ENCODE measurements at regions not wholly inside any gene's neighbourhood (a gene's known extent, or its start where the extent isn't known, plus 50 kb on each side); places are given as distances from the start of the nearest gene placed in this dataset.

- peaks cover 25% of the 10 kb centered on the region for H3K4me1 Mint-ChIP-seq
- H3K4me3 Mint-ChIP-seq, result no peak overlapping the region
- no peak for DNase-seq (ENCODE audit: low spot score)
- no peak overlapping the region for H3K27ac Mint-ChIP-seq
- H3K36me3 Mint-ChIP-seq, result no peaks in the 10 kb centered on the region; the same call in none of the 2 replicates
- H3K9me3 Mint-ChIP-seq, result peaks cover 17% of the 10 kb centered on the region; the same call in 1 of the 2 replicates
- H3K27me3 Mint-ChIP-seq (ENCODE audit: low read depth), result no peaks in the 10 kb centered on the region
- CTCF ChIA-PET, result interaction anchor here (1.0 kb wide), 1 partner anchor 425 kb away, joined by 3 read pairs; no protein-coding TSS in a partner anchor
- ATAC-seq, result no peak
- POLR2A ChIA-PET, result no interaction called here
- TF ChIP-seq SMAD3 (CRISPR knock-in tag; IDR thresholded peaks at IDR 0.05; ENCODE audit: borderline replicate concordance) (no peak), GABPB1 (CRISPR knock-in tag; IDR thresholded peaks at IDR 0.05) (no peak), FOXJ3 (CRISPR knock-in tag; IDR thresholded peaks at IDR 0.05; ENCODE audit: borderline replicate concordance) (no peak), ZBTB43 (CRISPR knock-in tag; IDR thresholded peaks at IDR 0.05) (no peak), ATF3 (CRISPR knock-in tag; conservative IDR thresholded peaks at IDR 0.05) (no peak)
Measured at GRCh38 chr15:46735115-46735514, 982.2 kb upstream of the SEMA6D start.

- CTCF ChIA-PET, result no interaction called here
- no peak overlapping the region for H3K27ac Mint-ChIP-seq
- H3K4me1 Mint-ChIP-seq, result peaks cover 2% of the 10 kb centered on the region; the same call in 1 of the 2 replicates
- peaks cover 29% of the 10 kb centered on the region for H3K9me3 Mint-ChIP-seq
- H3K36me3 Mint-ChIP-seq, result peaks cover 14% of the 10 kb centered on the region
- no peak for ATAC-seq
- POLR2A ChIA-PET, result no interaction called here
- H3K27me3 Mint-ChIP-seq (ENCODE audit: low read depth), result no peaks in the 10 kb centered on the region
- no peak overlapping the region for H3K4me3 Mint-ChIP-seq
- DNase-seq (ENCODE audit: low spot score), result no peak
- no peak for TF ChIP-seq ZBTB21 (CRISPR knock-in tag; IDR thresholded peaks at IDR 0.05; ENCODE audit: borderline replicate concordance)
- TF ChIP-seq CREM (CRISPR knock-in tag; IDR thresholded peaks at IDR 0.05), result no peak
- no peak for TF ChIP-seq CREB1 (CRISPR knock-in tag; IDR thresholded peaks at IDR 0.05)
- TF ChIP-seq E2F4 (CRISPR knock-in tag; IDR thresholded peaks at IDR 0.05; ENCODE audit: borderline replicate concordance, low read depth), result no peak
- TF ChIP-seq IRF2 (CRISPR knock-in tag; IDR thresholded peaks at IDR 0.05; ENCODE audit: borderline replicate concordance, low read depth), result no peak
- no peak for TF ChIP-seq JAZF1 (CRISPR knock-in tag; IDR thresholded peaks at IDR 0.05)
- TF ChIP-seq NFYB (CRISPR knock-in tag; conservative IDR thresholded peaks at IDR 0.05; ENCODE audit: low read depth), result no peak
- no peak for TF ChIP-seq USF1 (CRISPR knock-in tag; IDR thresholded peaks at IDR 0.05)
- no peak for TF ChIP-seq E2F5 (CRISPR knock-in tag; IDR thresholded peaks at IDR 0.05)
- no peak for TF ChIP-seq AR (CRISPR knock-in tag; IDR thresholded peaks at IDR 0.05)
- no peak for TF ChIP-seq ZNF532 (CRISPR knock-in tag; IDR thresholded peaks at IDR 0.05; ENCODE audit: borderline replicate concordance)
- no peak for TF ChIP-seq GTF2I (CRISPR knock-in tag; conservative IDR thresholded peaks at IDR 0.05)
- no peak for TF ChIP-seq JUN (CRISPR knock-in tag; IDR thresholded peaks at IDR 0.05)
- TF ChIP-seq PRRX2 (CRISPR knock-in tag; IDR thresholded peaks at IDR 0.05), result no peak
- TF ChIP-seq ZNF425 (CRISPR knock-in tag; conservative IDR thresholded peaks at IDR 0.05), result no peak
Measured at GRCh38 chr15:46751303-46751702, 966.0 kb upstream of the SEMA6D start.

Data from WTC11 (cell line).